SK-N-SH (cell line): ENCODE measurements at regions not wholly inside any gene's neighbourhood (a gene's known extent, or its start where the extent isn't known, plus 50 kb on each side); places are given as distances from the start of the nearest gene placed in this dataset.

ENCODE experiments used
- CTCF ChIA-PET: fragments of 300-600, 350-600 bp; formaldehyde crosslinking; extraction: SDS; loops from one replicate; lab custom pipeline; 2021; lab: Yijun Ruan, JAX
- POLR2A ChIA-PET: fragments of 350-600 bp; sonication (Branson Sonifier 250); formaldehyde crosslinking; extraction: SDS; loops from one replicate; lab custom pipeline; 2020; ENCODE audit warnings: antibody characterized with exemption, inconsistent platforms; lab: Yijun Ruan, JAX
- DNase-seq: peaks from one replicate; pipeline ENCODE4 v3.0.0; 2012
- H2AFZ ChIP-seq: fragments of 200-600 bp; sonication (generic); 2 replicates; pipeline ENCODE4 v1.8.1; 2016; ENCODE audit warnings: antibody characterized with exemption, mild to moderate bottlenecking, low read depth
- H3F3A ChIP-seq: fragments of 200-600 bp; sonication (generic); replicated peaks from 2 replicates; pipeline ENCODE3; 2016; ENCODE audit warnings: antibody characterized with exemption, mild to moderate bottlenecking; ENCODE audit not compliant: insufficient read depth
- H3K27ac ChIP-seq, 2 experiments: fragments of 200-500 bp in 1 of 2; fragments of 200-600 bp in 1 of 2; sonication (Bioruptor generic) in 1 of 2; sonication (generic), shearing (Covaris generic) in 1 of 2; 2 replicates each; pipeline versions ENCODE4 v1.5.1 to v1.6.1; 2014 to 2016; ENCODE audit warnings: low read depth in 2 of 2, inconsistent platforms in 1 of 2, low read length in 1 of 2, mild to moderate bottlenecking in 1 of 2, mixed read lengths in 1 of 2
- H3K27me3 ChIP-seq: fragments of 200-600 bp; sonication (generic), shearing (Covaris generic); 2 replicates; pipeline ENCODE4 v1.6.1; 2016; ENCODE audit warnings: mixed run types; ENCODE audit not compliant: insufficient read depth
- H3K36me3 ChIP-seq, 2 experiments: fragments of 200-500 bp in 1 of 2; fragments of 200-600 bp in 1 of 2; sonication (Bioruptor generic) in 1 of 2; sonication (generic) in 1 of 2; replicated peaks in 1 of 2; 2 replicates each; pipeline versions ENCODE3 to v1.5.1; 2014 to 2016; ENCODE audit warnings: low read length in 1 of 2, mild to moderate bottlenecking in 1 of 2; ENCODE audit not compliant: insufficient read depth in 2 of 2, control insufficient read depth in 1 of 2
- H3K4me1 ChIP-seq, 2 experiments: fragments of 200-500 bp in 1 of 2; fragments of 200-600 bp in 1 of 2; sonication (Bioruptor generic) in 1 of 2; sonication (generic), shearing (Covaris generic) in 1 of 2; 2 replicates each; pipeline versions ENCODE4 v1.5.1 to v1.6.1; 2014 to 2016; ENCODE audit warnings: low read depth in 1 of 2, low read length in 1 of 2, mixed run types in 1 of 2; ENCODE audit not compliant: insufficient read depth in 2 of 2, control insufficient read depth in 1 of 2
- H3K4me2 ChIP-seq: fragments of 200-600 bp; sonication (generic), shearing (Covaris generic); 2 replicates; pipeline ENCODE4 v1.6.1; 2017; ENCODE audit warnings: mixed run types
- H3K4me3 ChIP-seq, 2 experiments: fragments of 200-500 bp in 1 of 2; fragments of 200-600 bp in 1 of 2; sonication (Bioruptor generic) in 1 of 2; sonication (generic), shearing (Covaris generic) in 1 of 2; 2 replicates each; pipeline versions ENCODE4 v1.5.1 to v1.8.1; 2014 to 2016; ENCODE audit warnings: low read depth in 2 of 2, inconsistent platforms in 1 of 2, low read length in 1 of 2, mild to moderate bottlenecking in 1 of 2, mixed read lengths in 1 of 2, moderate library complexity in 1 of 2
- H3K79me2 ChIP-seq: fragments of 200-600 bp; sonication (generic); 2 replicates; pipeline ENCODE4 v1.8.1; 2017; ENCODE audit warnings: mild to moderate bottlenecking; ENCODE audit not compliant: insufficient read depth
- H3K9ac ChIP-seq: fragments of 200-600 bp; sonication (generic); 2 replicates; pipeline ENCODE4 v1.6.1; 2017; ENCODE audit warnings: mixed run types
- H3K9me2 ChIP-seq: fragments of 200-600 bp; sonication (generic); 2 replicates; pipeline ENCODE4 v1.6.1; 2017; ENCODE audit warnings: mixed run types
- H3K9me3 ChIP-seq: fragments of 200-600 bp; sonication (generic); 2 replicates; pipeline ENCODE4 v1.6.1; 2017; ENCODE audit warnings: mixed run types, mild to moderate bottlenecking, moderate library complexity
- H4K20me1 ChIP-seq: fragments of 200-600 bp; sonication (generic); 2 replicates; pipeline ENCODE4 v1.6.1; 2017; ENCODE audit warnings: mild to moderate bottlenecking, mixed run types; ENCODE audit not compliant: insufficient read depth
- EZH2phosphoT487 ChIP-seq: fragments of 200-600 bp; sonication (generic); IDR thresholded peaks from 2 replicates; pipeline ENCODE4 v1.6.1; 2017; ENCODE audit warnings: low read depth, mixed run types, mild to moderate bottlenecking, antibody characterized with exemption, moderate library complexity, borderline replicate concordance
- FOSL2 ChIP-seq: IDR thresholded peaks from 2 replicates; pipeline ENCODE4 v1.4.0; 2012; ENCODE audit warnings: low read depth, mild to moderate bottlenecking, moderate library complexity, borderline replicate concordance
- FOXJ3 ChIP-seq: sonication (generic); formaldehyde crosslinking; IDR thresholded peaks from 2 replicates; pipeline ENCODE4 v1.5.1; 2020; ENCODE audit warnings: mild to moderate bottlenecking, missing genetic modification reagents
- FOXM1 ChIP-seq: IDR thresholded peaks from 2 replicates; pipeline ENCODE4 v1.4.0; 2012; ENCODE audit warnings: low read depth, mild to moderate bottlenecking
- GABPA ChIP-seq: IDR thresholded peaks from 2 replicates; pipeline ENCODE4 v1.4.0; 2012; ENCODE audit warnings: low read depth, mild to moderate bottlenecking
- IRF3 ChIP-seq: fragments of 150-350 bp; IDR thresholded peaks from 2 replicates; pipeline ENCODE4 v1.6.1; 2016; ENCODE audit warnings: mild to moderate bottlenecking, low read depth, low read length
- JUND ChIP-seq: IDR thresholded peaks from 2 replicates; pipeline ENCODE4 v1.4.0; 2012
- MEF2A ChIP-seq: IDR thresholded peaks from 2 replicates; pipeline ENCODE4 v1.4.0; 2012; ENCODE audit warnings: low read depth, borderline replicate concordance
- NFIC ChIP-seq: IDR thresholded peaks from 2 replicates; pipeline ENCODE4 v1.4.0; 2012; ENCODE audit warnings: borderline replicate concordance
- NRF1 ChIP-seq: IDR thresholded peaks from 2 replicates; pipeline ENCODE4 v1.6.1; 2012; ENCODE audit warnings: low read depth, mild to moderate bottlenecking, low read length
- RFX5 ChIP-seq: IDR thresholded peaks from 2 replicates; pipeline ENCODE4 v1.6.1; 2012; ENCODE audit warnings: mild to moderate bottlenecking, improper control_type of control experiment, low read length
- SIN3A ChIP-seq: IDR thresholded peaks from 2 replicates; pipeline ENCODE4 v1.6.1; 2012; ENCODE audit warnings: low read depth, mild to moderate bottlenecking, low read length, moderate library complexity, borderline replicate concordance
- TAF1 ChIP-seq: IDR thresholded peaks from 2 replicates; pipeline ENCODE4 v1.6.1; 2012; ENCODE audit warnings: low read depth, mild to moderate bottlenecking, low read length, moderate library complexity, borderline replicate concordance
- TCF12 ChIP-seq: IDR thresholded peaks from 2 replicates; pipeline ENCODE4 v1.4.0; 2012
- TEAD4 ChIP-seq: IDR thresholded peaks from 2 replicates; pipeline ENCODE4 v1.4.0; 2012; ENCODE audit warnings: mild to moderate bottlenecking, borderline replicate concordance; ENCODE audit not compliant: insufficient read depth
- WGBS: methylation state at CpG from one replicate; pipeline ENCODE4 v1.1.6; 2017; ENCODE audit warnings: low lambda C conversion rate; 5-methylcytosine and 5-hydroxymethylcytosine counted together

DNA sequence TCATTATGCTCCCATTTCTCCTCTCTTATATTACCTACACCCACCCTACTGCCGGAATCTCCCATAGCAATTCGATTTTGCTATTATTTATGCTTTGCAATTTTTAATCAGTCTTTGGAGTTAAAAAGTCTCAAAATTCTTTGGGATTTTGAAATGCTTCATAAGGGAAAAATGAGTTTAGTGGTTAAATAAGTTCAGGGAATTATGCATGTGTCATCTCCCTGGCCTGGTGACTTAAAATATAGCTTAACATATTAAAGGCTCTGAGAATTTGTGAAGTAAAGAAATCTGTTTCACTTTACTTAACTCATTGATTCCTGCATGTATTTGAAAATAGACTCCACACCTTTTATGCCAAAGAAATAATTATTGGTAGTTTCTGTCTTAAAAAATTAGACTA is 185.1 kb upstream of the DIPK2B start:
- Histone ChIP-seq H3K4me2 (no peak overlapping the region), H3K9me3 (peaks cover 11% of the 10 kb centered on the region; the same call in 1 of the 2 replicates), H3K27me3 (no peaks in the 10 kb centered on the region), H3K4me3 (no peak overlapping the region), H3K27ac (peak overlapping the region; percentile 11 to 63; a peak in 3 of 4 replicates), H3F3A (no peaks in the 10 kb centered on the region), H4K20me1 (no peaks in the 10 kb centered on the region), H3K9me2 (no peaks in the 10 kb centered on the region), H3K9ac (no peak overlapping the region), H3K36me3 (no peaks in the 10 kb centered on the region), H3K4me1 (no peaks in the 10 kb centered on the region), H3K79me2 (no peaks in the 10 kb centered on the region), H2AFZ (0 out of 2 replicates have a peak overlapping the region, but pooled peaks have one; percentile 16)
- DNase-seq, result no peak
- no peak for TF ChIP-seq MEF2A
- TF ChIP-seq JUND, result no peak
- TF ChIP-seq RFX5, result no peak
- peak; percentile 20; the same call in 1 of the 2 replicates for TF ChIP-seq TCF12
- 0 out of 2 replicates have a peak, but pooled peaks have one; percentile 16 for TF ChIP-seq FOXM1
- TF ChIP-seq FOXJ3 (CRISPR knock-in tag), result no peak
- no peak for TF ChIP-seq GABPA
- no peak for TF ChIP-seq NFIC
- no peak for TF ChIP-seq EZH2phosphoT487
- no peak for TF ChIP-seq FOSL2
- ChIA-PET POLR2A (no interaction called here), CTCF (no interaction called here)
- WGBS, result 42% methylated on average over 2 of the region's 2 CpGs

- TF ChIP-seq SIN3A (no peak), TEAD4 (no peak), NRF1 (no peak), TAF1 (no peak), IRF3 (no peak)
- TF ChIP-seq, all 33 proteins: peak for 0
- Histone ChIP-seq H3K27me3 (no peaks in the 10 kb centered on the region), H4K20me1 (no peaks in the 10 kb centered on the region), H3K4me3 (no peak overlapping the region), H3K79me2 (no peaks in the 10 kb centered on the region), H3K27ac (no peak overlapping the region), H3K9me2 (no peaks in the 10 kb centered on the region), H3K36me3 (no peaks in the 10 kb centered on the region), H3K4me2 (no peak overlapping the region), H3K9me3 (no peaks in the 10 kb centered on the region), H3K9ac (no peak overlapping the region), H2AFZ (no peak overlapping the region), H3F3A (no peaks in the 10 kb centered on the region), H3K4me1 (no peaks in the 10 kb centered on the region)
- no peak for DNase-seq
- 77% methylated on average over 16 of the region's 34 CpGs for WGBS
- ChIA-PET CTCF (no interaction called here), POLR2A (no interaction called here)
Measured at GRCh38 chrX:45381841-45382240, 181.2 kb upstream of the DIPK2B start.
